ENCODE measurements at regions not wholly inside any gene's neighbourhood (a gene's known extent, or its start where the extent isn't known, plus 50 kb on each side); places are given as distances from the start of the nearest gene placed in this dataset.

GRCh38 chr10:78692071-78692470, 376.7 kb upstream of the ZMIZ1 start:
- H3K27me3 ChIP-seq: no peaks in the 10 kb centered on the region
- 92 to 97% methylated on average over 4 of the region's 4 CpGs for WGBS, 2 donors
- no peak for DNase-seq (ENCODE audit: low spot score in 2 of 2)
- no peaks in the 10 kb centered on the region for H3K9me3 ChIP-seq
- no peak overlapping the region for H3K4me3 ChIP-seq
- TF ChIP-seq POLR2A (IDR thresholded peaks at IDR 0.05) (no peak), EP300 (IDR thresholded peaks at IDR 0.05) (no peak)
- TF ChIP-seq, protein P1, sequence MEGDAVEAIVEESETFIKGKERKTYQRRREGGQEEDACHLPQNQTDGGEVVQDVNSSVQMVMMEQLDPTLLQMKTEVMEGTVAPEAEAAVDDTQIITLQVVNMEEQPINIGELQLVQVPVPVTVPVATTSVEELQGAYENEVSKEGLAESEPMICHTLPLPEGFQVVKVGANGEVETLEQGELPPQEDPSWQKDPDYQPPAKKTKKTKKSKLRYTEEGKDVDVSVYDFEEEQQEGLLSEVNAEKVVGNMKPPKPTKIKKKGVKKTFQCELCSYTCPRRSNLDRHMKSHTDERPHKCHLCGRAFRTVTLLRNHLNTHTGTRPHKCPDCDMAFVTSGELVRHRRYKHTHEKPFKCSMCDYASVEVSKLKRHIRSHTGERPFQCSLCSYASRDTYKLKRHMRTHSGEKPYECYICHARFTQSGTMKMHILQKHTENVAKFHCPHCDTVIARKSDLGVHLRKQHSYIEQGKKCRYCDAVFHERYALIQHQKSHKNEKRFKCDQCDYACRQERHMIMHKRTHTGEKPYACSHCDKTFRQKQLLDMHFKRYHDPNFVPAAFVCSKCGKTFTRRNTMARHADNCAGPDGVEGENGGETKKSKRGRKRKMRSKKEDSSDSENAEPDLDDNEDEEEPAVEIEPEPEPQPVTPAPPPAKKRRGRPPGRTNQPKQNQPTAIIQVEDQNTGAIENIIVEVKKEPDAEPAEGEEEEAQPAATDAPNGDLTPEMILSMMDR (IDR thresholded peaks at IDR 0.05): no peak
- no peak overlapping the region for H3K27ac ChIP-seq
- H3K4me1 ChIP-seq: peaks cover 0 to 32% (median 16%) of the 10 kb centered on the region in 4 donors
- H3K36me3 ChIP-seq: no peaks in the 10 kb centered on the region

- H3K27me3 ChIP-seq: no peaks in the 10 kb centered on the region
- no peaks in the 10 kb centered on the region for H3K36me3 ChIP-seq
- WGBS, 2 donors: 87 to 95% methylated on average over 7 of the region's 7 CpGs
- H3K4me3 ChIP-seq: no peak overlapping the region
- H3K9me3 ChIP-seq: no peaks in the 10 kb centered on the region
- no peak for DNase-seq (ENCODE audit: low spot score in 2 of 2)
- peaks cover 0 to 23% (median 0%) of the 10 kb centered on the region in 4 donors for H3K4me1 ChIP-seq
- H3K27ac ChIP-seq: no peak overlapping the region
- TF ChIP-seq EP300 (IDR thresholded peaks at IDR 0.05): no peak
- no peak for TF ChIP-seq POLR2A (IDR thresholded peaks at IDR 0.05)
- TF ChIP-seq, protein P1 (IDR thresholded peaks at IDR 0.05): no peak
Measured at GRCh38 chr10:78695846-78696245, 372.9 kb upstream of the ZMIZ1 start.

DNA sequence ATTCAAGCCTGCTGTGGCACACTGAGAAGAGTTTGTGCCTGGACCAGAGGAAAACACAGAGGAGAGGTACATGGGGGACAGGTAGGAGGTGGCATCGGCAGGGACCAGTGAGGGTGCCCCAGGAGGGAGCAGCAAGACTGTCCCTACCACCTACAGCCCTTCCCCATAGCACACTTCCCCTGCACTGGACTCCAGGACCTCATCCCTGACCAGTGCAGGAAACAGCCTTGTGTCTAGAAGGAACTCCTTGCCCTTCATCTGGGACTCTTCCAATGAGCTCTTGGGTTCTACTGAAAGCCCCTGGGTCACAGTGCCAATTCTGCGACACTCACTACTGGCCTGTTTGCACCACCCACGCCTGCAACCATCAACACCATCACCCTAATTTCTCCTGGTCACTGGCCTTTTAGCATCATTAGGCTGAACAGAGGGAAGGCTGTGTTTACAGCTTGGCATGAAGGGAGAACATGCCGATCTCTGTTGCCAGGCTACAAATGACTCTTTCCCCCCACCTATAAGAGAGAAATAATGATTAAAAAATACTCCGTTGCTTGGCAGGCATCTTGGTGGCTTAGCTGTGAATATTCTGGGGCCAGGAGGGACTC, 371.9 kb upstream of the ZMIZ1 start:
- Histone ChIP-seq H3K4me3 (no peak overlapping the region), H3K27ac (peak overlapping the region in 2 of 4 donors; percentile 44 to 68), H3K36me3 (no peaks in the 10 kb centered on the region), H3K9me3 (no peaks in the 10 kb centered on the region), H3K27me3 (no peaks in the 10 kb centered on the region), H3K4me1 (peaks cover 0 to 20% (median 0%) of the 10 kb centered on the region in 4 donors)
- WGBS, 2 donors: 55 to 66% methylated on average over 5 of the region's 5 CpGs
- TF ChIP-seq POLR2A (IDR thresholded peaks at IDR 0.05) (no peak), EP300 (IDR thresholded peaks at IDR 0.05) (peak in 1 of 2 donors; percentile 91)
- TF ChIP-seq, protein P1 (IDR thresholded peaks at IDR 0.05): no peak
- no peak for DNase-seq (ENCODE audit: low spot score in 2 of 2)

DNA sequence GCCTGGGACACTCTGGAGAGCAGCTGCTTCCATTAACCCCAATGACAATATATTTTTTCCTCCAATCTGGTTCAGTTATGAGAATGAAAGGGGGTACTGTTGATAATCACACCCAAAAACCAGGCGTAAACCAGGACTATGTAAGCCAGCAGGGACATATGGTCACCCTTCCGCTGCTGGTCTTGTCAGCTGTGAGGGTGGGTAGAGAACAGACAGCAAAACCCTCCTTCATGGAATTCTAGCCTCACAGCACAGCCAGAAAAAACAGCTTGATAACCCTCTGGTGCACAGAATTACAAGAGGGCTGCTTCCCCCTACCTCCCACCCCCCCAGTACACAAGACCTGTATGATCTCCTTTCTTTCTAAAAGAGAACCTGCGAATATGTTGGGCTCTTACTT, 368.8 kb upstream of the ZMIZ1 start:
- TF ChIP-seq, protein P1 (IDR thresholded peaks at IDR 0.05): no peak
- TF ChIP-seq EP300 (IDR thresholded peaks at IDR 0.05) (no peak), POLR2A (IDR thresholded peaks at IDR 0.05) (no peak)
- no peak overlapping the region for H3K4me3 ChIP-seq
- H3K27me3 ChIP-seq: no peaks in the 10 kb centered on the region
- 95 to 96% methylated on average over 3 of the region's 3 CpGs for WGBS, 2 donors
- no peaks in the 10 kb centered on the region for H3K36me3 ChIP-seq
- H3K27ac ChIP-seq: no peak overlapping the region
- H3K4me1 ChIP-seq: peaks cover 0 to 20% (median 0%) of the 10 kb centered on the region in 4 donors
- H3K9me3 ChIP-seq: no peaks in the 10 kb centered on the region
- no peak for DNase-seq (ENCODE audit: low spot score in 2 of 2)

DNA sequence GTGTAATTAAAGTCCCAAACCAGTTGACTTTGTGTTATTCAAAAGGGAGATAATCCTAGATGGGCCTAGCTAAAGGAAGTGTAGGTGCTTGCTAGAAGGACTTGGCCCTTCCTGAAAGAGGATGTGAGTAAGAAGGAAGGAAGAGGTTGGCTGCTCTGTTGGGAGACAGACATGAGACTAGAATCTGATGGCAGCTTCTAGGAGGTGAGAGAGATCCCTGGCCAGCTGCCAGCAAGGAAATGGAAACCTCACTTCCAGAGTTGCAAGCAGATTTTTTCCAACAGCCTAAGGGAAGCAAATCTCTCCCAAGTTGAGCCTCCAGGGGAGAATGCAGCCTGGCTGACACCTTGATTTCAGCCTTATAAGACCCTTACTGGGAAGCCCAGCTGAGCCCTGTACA, 368.4 kb upstream of the ZMIZ1 start:
- Histone ChIP-seq H3K9me3 (no peaks in the 10 kb centered on the region), H3K36me3 (no peaks in the 10 kb centered on the region), H3K27ac (no peak overlapping the region), H3K4me3 (no peak overlapping the region), H3K4me1 (peaks cover 0 to 20% (median 0%) of the 10 kb centered on the region in 4 donors), H3K27me3 (no peaks in the 10 kb centered on the region)
- TF ChIP-seq EP300 (IDR thresholded peaks at IDR 0.05): no peak
- TF ChIP-seq POLR2A (IDR thresholded peaks at IDR 0.05): no peak
- TF ChIP-seq, protein P1 (IDR thresholded peaks at IDR 0.05): no peak
- no peak for DNase-seq (ENCODE audit: low spot score in 2 of 2)

Measured in tibial nerve (tissue), 4 donors.